ENCODE measurements at regions not wholly inside any gene's neighbourhood (a gene's known extent, or its start where the extent isn't known, plus 50 kb on each side); places are given as distances from the start of the nearest gene placed in this dataset.

GRCh38 chr11:19307498-19307897, 66.8 kb upstream of the E2F8 start:
- TF ChIP-seq CTCF (IDR thresholded peaks at IDR 0.05; ENCODE audit: low read depth, low read length, poor library complexity, severe bottlenecking) (no peak), EZH2phosphoT487 (IDR thresholded peaks at IDR 0.05; ENCODE audit: borderline replicate concordance, low read length) (no peak)
